HEK293 (cell line): ENCODE measurements at regions not wholly inside any gene's neighbourhood (a gene's known extent, or its start where the extent isn't known, plus 50 kb on each side); places are given as distances from the start of the nearest gene placed in this dataset.

ENCODE experiments used
- CTCF ChIA-PET: fragments of 350-600 bp; formaldehyde crosslinking; extraction: SDS; loops from one replicate; lab custom pipeline; 2021; ENCODE audit warnings: antibody characterized with exemption; lab: Yijun Ruan, JAX
- POLR2A ChIA-PET: fragments of 300-600 bp; formaldehyde crosslinking; extraction: SDS; loops from one replicate; lab custom pipeline; 2020; ENCODE audit warnings: antibody characterized with exemption, inconsistent platforms; lab: Yijun Ruan, JAX
- H3K27ac ChIP-seq: fragments of 200-500 bp; sonication (Bioruptor generic); 2 replicates; pipeline ENCODE4 v1.5.1; 2014; ENCODE audit warnings: low read depth, low read length, control low read depth, inconsistent platforms; ENCODE audit errors: extremely low read depth
- H3K36me3 ChIP-seq, 2 experiments: fragments of 200-500 bp in 1 of 2; sonication (Bioruptor generic) in 1 of 2; 1 replicate in 1 of 2; 2 replicates in 1 of 2; pipeline ENCODE4 v1.5.1; 2014 to 2017; ENCODE audit warnings: inconsistent platforms in 2 of 2, low read length in 2 of 2; ENCODE audit not compliant: control insufficient read depth in 2 of 2, insufficient read depth in 1 of 2
- H3K4me1 ChIP-seq: fragments of 200-500 bp; sonication (Bioruptor generic); 2 replicates; pipeline ENCODE4 v1.5.1; 2014; ENCODE audit warnings: mild to moderate bottlenecking, low read length, inconsistent platforms; ENCODE audit not compliant: control insufficient read depth, insufficient read depth
- H3K4me3 ChIP-seq: 2 replicates; pipeline ENCODE4 v1.5.1; 2011; ENCODE audit warnings: low read depth, mild to moderate bottlenecking, control low read depth, low read length, moderate library complexity
- H3K9me3 ChIP-seq: fragments of 200-500 bp; sonication (Bioruptor generic); 2 replicates; pipeline ENCODE4 v1.5.1; 2014; ENCODE audit warnings: low read depth, low read length, inconsistent platforms; ENCODE audit not compliant: control insufficient read depth, insufficient read depth
- GLI4 ChIP-seq: fragments of 450-650 bp; formaldehyde crosslinking; IDR thresholded peaks from 2 replicates; pipeline ENCODE4 v1.5.1; 2016; ENCODE audit warnings: missing biosample characterization, missing genetic modification characterization
- OVOL3 ChIP-seq: fragments of 450-650 bp; formaldehyde crosslinking; IDR thresholded peaks from 2 replicates; pipeline ENCODE4 v1.5.1; 2016; ENCODE audit warnings: missing biosample characterization, missing genetic modification characterization
- ZNF211 ChIP-seq: fragments of 450-650 bp; formaldehyde crosslinking; IDR thresholded peaks from 2 replicates; pipeline ENCODE4 v1.5.1; 2016; ENCODE audit warnings: low read depth, missing biosample characterization, missing genetic modification characterization
- ZNF223 ChIP-seq: fragments of 450-650 bp; formaldehyde crosslinking; IDR thresholded peaks from 2 replicates; pipeline ENCODE4 v1.5.1; 2016; ENCODE audit warnings: missing biosample characterization, missing genetic modification characterization
- ZNF239 ChIP-seq: fragments of 450-650 bp; formaldehyde crosslinking; IDR thresholded peaks from 2 replicates; pipeline ENCODE4 v1.5.1; 2016; ENCODE audit warnings: missing biosample characterization, missing genetic modification characterization
- ZNF433 ChIP-seq: fragments of 450-650 bp; formaldehyde crosslinking; IDR thresholded peaks from 2 replicates; pipeline ENCODE4 v1.5.1; 2016; ENCODE audit warnings: missing biosample characterization, missing genetic modification characterization, low read depth
- ZNF571 ChIP-seq: fragments of 450-650 bp; formaldehyde crosslinking; IDR thresholded peaks from 2 replicates; pipeline ENCODE4 v1.5.0; 2017; ENCODE audit warnings: missing biosample characterization, missing genetic modification characterization
- ZNF596 ChIP-seq: fragments of 450-650 bp; IDR thresholded peaks from 2 replicates; pipeline ENCODE4 v1.5.0; 2018; ENCODE audit warnings: missing biosample characterization, mild to moderate bottlenecking, missing genetic modification characterization, moderate library complexity
- ZNF654 ChIP-seq: fragments of 450-650 bp; formaldehyde crosslinking; IDR thresholded peaks from 2 replicates; pipeline ENCODE4 v1.5.1; 2016; ENCODE audit warnings: low read depth, missing biosample characterization, missing genetic modification characterization
- ZNF660 ChIP-seq: fragments of 450-650 bp; IDR thresholded peaks from 2 replicates; pipeline ENCODE4 v1.5.1; 2018; ENCODE audit warnings: missing biosample characterization, mild to moderate bottlenecking, missing genetic modification characterization
- ZNF664 ChIP-seq: fragments of 450-650 bp; formaldehyde crosslinking; IDR thresholded peaks from 2 replicates; pipeline ENCODE4 v1.5.1; 2016; ENCODE audit warnings: missing biosample characterization, missing genetic modification characterization
- TF ChIP-seq, protein P1 (sequence below): fragments of 450-650 bp; formaldehyde crosslinking; conservative IDR thresholded peaks from 2 replicates; pipeline ENCODE4 v1.5.1; 2016; ENCODE audit warnings: low read depth, missing biosample characterization, missing genetic modification characterization
- TF ChIP-seq, protein P2 (sequence below): fragments of 450-650 bp; formaldehyde crosslinking; IDR thresholded peaks from 2 replicates; pipeline ENCODE4 v1.5.1; 2016; ENCODE audit warnings: missing biosample characterization, missing genetic modification characterization, borderline replicate concordance

DNA sequence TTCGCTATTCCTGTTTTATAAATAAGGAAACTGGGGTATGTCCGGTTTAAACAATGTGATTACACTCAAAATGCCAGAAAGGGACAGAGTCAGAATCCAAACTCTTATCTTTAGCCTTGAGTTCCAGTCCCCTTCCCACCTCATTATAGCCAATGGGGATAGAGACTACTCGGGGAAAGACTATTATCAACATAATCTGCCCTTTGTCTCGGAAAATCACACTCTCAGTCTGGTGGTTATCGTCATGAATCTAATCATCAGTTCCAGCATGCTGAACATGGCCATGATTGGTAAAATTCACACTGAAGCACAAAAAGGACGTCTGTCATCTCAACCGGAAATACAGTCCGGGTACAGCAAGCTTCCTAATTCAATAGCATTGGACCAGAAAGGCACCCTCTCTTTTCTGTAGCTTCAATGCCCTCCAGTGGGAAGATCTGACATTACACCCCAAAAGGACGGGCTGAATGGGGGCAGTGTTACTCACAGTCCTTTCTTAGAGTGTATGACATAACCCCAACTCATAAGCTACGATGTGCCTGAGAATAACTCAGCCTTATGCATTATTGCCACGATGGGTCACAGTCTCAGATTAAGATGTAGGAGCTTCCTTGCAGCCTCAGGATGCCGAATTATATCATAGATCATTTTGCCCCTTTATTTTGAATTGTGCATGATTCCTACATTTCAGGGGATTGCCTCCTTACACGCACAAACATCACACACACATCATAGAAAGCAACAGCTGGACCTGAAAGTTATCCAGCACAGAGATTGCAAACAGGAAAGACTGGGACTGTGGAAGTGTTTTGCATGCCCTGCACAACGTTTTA lies 390.4 kb upstream of the LMCD1 start:
- ChIA-PET POLR2A (no interaction called here), CTCF (interaction anchor here (0.5 to 1.4 kb wide), 17 partner anchors 13 to 834 kb away, joined by 3 to 6 read pairs (median 3); no protein-coding TSS in a partner anchor)
- Histone ChIP-seq H3K4me3 (no peak overlapping the region), H3K4me1 (no peaks in the 10 kb centered on the region), H3K36me3 (no peaks in the 10 kb centered on the region), H3K27ac (no peak overlapping the region), H3K9me3 (no peaks in the 10 kb centered on the region)
- TF ChIP-seq ZNF223 (tag by site-specific recombination): no peak
- TF ChIP-seq, protein P1, sequence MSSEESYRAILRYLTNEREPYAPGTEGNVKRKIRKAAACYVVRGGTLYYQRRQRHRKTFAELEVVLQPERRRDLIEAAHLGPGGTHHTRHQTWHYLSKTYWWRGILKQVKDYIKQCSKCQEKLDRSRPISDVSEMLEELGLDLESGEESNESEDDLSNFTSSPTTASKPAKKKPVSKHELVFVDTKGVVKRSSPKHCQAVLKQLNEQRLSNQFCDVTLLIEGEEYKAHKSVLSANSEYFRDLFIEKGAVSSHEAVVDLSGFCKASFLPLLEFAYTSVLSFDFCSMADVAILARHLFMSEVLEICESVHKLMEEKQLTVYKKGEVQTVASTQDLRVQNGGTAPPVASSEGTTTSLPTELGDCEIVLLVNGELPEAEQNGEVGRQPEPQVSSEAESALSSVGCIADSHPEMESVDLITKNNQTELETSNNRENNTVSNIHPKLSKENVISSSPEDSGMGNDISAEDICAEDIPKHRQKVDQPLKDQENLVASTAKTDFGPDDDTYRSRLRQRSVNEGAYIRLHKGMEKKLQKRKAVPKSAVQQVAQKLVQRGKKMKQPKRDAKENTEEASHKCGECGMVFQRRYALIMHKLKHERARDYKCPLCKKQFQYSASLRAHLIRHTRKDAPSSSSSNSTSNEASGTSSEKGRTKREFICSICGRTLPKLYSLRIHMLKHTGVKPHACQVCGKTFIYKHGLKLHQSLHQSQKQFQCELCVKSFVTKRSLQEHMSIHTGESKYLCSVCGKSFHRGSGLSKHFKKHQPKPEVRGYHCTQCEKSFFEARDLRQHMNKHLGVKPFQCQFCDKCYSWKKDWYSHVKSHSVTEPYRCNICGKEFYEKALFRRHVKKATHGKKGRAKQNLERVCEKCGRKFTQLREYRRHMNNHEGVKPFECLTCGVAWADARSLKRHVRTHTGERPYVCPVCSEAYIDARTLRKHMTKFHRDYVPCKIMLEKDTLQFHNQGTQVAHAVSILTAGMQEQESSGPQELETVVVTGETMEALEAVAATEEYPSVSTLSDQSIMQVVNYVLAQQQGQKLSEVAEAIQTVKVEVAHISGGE: no peak
- no peak for TF ChIP-seq ZNF239 (tag by site-specific recombination)
- TF ChIP-seq ZNF660 (tag by site-specific recombination): 0 out of 2 replicates have a peak, but pooled peaks have one; percentile 53
- TF ChIP-seq ZNF654 (tag by site-specific recombination): peak; percentile 43

DNA sequence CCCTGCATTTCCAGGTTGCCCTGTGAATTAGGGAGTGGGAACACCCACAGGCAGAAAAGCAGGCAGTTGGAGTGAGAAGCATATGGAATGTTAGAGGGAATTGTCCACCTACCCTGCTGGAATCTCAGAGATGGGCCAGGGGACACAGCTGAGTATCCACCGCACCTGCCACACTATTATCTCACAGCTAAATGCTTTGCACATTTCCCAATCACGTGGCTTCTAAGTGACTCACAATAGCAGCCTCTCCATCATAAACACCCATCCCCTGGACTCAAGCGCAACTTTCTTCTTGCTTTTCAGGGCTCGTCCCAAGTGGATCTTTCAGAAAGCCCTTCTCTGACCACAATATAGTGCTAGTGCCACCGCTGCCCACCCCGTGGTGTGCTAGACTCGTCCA lies 389.0 kb upstream of the LMCD1 start:
- H3K36me3 ChIP-seq: no peaks in the 10 kb centered on the region
- no peak overlapping the region for H3K27ac ChIP-seq
- H3K4me3 ChIP-seq: no peak overlapping the region
- TF ChIP-seq, protein P2, sequence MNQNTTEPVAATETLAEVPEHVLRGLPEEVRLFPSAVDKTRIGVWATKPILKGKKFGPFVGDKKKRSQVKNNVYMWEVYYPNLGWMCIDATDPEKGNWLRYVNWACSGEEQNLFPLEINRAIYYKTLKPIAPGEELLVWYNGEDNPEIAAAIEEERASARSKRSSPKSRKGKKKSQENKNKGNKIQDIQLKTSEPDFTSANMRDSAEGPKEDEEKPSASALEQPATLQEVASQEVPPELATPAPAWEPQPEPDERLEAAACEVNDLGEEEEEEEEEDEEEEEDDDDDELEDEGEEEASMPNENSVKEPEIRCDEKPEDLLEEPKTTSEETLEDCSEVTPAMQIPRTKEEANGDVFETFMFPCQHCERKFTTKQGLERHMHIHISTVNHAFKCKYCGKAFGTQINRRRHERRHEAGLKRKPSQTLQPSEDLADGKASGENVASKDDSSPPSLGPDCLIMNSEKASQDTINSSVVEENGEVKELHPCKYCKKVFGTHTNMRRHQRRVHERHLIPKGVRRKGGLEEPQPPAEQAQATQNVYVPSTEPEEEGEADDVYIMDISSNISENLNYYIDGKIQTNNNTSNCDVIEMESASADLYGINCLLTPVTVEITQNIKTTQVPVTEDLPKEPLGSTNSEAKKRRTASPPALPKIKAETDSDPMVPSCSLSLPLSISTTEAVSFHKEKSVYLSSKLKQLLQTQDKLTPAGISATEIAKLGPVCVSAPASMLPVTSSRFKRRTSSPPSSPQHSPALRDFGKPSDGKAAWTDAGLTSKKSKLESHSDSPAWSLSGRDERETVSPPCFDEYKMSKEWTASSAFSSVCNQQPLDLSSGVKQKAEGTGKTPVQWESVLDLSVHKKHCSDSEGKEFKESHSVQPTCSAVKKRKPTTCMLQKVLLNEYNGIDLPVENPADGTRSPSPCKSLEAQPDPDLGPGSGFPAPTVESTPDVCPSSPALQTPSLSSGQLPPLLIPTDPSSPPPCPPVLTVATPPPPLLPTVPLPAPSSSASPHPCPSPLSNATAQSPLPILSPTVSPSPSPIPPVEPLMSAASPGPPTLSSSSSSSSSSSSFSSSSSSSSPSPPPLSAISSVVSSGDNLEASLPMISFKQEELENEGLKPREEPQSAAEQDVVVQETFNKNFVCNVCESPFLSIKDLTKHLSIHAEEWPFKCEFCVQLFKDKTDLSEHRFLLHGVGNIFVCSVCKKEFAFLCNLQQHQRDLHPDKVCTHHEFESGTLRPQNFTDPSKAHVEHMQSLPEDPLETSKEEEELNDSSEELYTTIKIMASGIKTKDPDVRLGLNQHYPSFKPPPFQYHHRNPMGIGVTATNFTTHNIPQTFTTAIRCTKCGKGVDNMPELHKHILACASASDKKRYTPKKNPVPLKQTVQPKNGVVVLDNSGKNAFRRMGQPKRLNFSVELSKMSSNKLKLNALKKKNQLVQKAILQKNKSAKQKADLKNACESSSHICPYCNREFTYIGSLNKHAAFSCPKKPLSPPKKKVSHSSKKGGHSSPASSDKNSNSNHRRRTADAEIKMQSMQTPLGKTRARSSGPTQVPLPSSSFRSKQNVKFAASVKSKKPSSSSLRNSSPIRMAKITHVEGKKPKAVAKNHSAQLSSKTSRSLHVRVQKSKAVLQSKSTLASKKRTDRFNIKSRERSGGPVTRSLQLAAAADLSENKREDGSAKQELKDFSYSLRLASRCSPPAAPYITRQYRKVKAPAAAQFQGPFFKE (tag by site-specific recombination): no peak
- no peak for TF ChIP-seq ZNF664 (tag by site-specific recombination)
- TF ChIP-seq ZNF433 (tag by site-specific recombination): no peak
- TF ChIP-seq ZNF571: no peak
- no peak for TF ChIP-seq ZNF596
- TF ChIP-seq GLI4: no peak
- no peak for TF ChIP-seq ZNF211 (tag by site-specific recombination)
- no peak for TF ChIP-seq OVOL3 (tag by site-specific recombination)
- no peaks in the 10 kb centered on the region for H3K9me3 ChIP-seq
- no peaks in the 10 kb centered on the region for H3K4me1 ChIP-seq
- CTCF ChIA-PET: interaction anchor here (1.4 kb wide), 1 partner anchor 18 kb away, joined by 4 read pairs; no protein-coding TSS in a partner anchor
- POLR2A ChIA-PET: no interaction called here
